Calu3 (cell line): ENCODE measurements at regions not wholly inside any gene's neighbourhood (a gene's known extent, or its start where the extent isn't known, plus 50 kb on each side); places are given as distances from the start of the nearest gene placed in this dataset.

Experiments used
- BruUV-seq: library from RNA; stranded (reverse); fragments of 400-500 nt; replicated peaks from 2 replicates; lab custom pipeline; 2021; lab: Mats Ljungman, UMichigan
- CTCF ChIA-PET: fragments of 300-600 bp; sonication (Branson Sonifier 250); formaldehyde crosslinking; loops from one replicate; lab custom pipeline; 2022; ENCODE audit warnings: antibody characterized with exemption; lab: Charles Lee
- DNase-seq: peaks from one replicate; pipeline ENCODE4 v3.0.0; 2022
- H3K27ac Mint-ChIP-seq: one replicate; pipeline ENCODE4 v1.8.0; 2022; ENCODE audit warnings: mixed read lengths; ENCODE audit not compliant: unreplicated experiment
- H3K27me3 Mint-ChIP-seq: one replicate; pipeline ENCODE4 v1.8.0; 2022; ENCODE audit warnings: mixed read lengths; ENCODE audit not compliant: unreplicated experiment
- H3K36me3 Mint-ChIP-seq: one replicate; pipeline ENCODE4 v1.8.0; 2022; ENCODE audit warnings: mild to moderate bottlenecking, moderate library complexity, mixed read lengths; ENCODE audit not compliant: insufficient read depth, unreplicated experiment
- H3K4me1 Mint-ChIP-seq: one replicate; pipeline ENCODE4 v1.8.0; 2022; ENCODE audit warnings: mild to moderate bottlenecking, low read depth, mixed read lengths; ENCODE audit not compliant: unreplicated experiment
- H3K4me3 Mint-ChIP-seq: one replicate; pipeline ENCODE4 v1.8.0; 2022; ENCODE audit warnings: mild to moderate bottlenecking, low read depth, moderate library complexity, mixed read lengths; ENCODE audit not compliant: unreplicated experiment
- H3K9me3 Mint-ChIP-seq: one replicate; pipeline ENCODE4 v1.8.0; 2022; ENCODE audit warnings: low read depth, mixed read lengths; ENCODE audit not compliant: unreplicated experiment
- CTCF ChIP-seq: fragments of 200-600 bp; IDR thresholded peaks from one replicate; pipeline ENCODE4 v1.8.0; 2022; ENCODE audit warnings: antibody characterized with exemption; ENCODE audit not compliant: unreplicated experiment
- intact Hi-C: fragments of 100-400 bp; cut with micrococcal nuclease; formaldehyde crosslinking; loops from one replicate; pipeline ENCODE4 v1.10.0; 2022; ENCODE audit not compliant: unreplicated experiment

GRCh38 chr2:19496646-19497045 lies 138.2 kb upstream of the OSR1 start:
- Mint-ChIP-seq H3K4me1 (peaks cover 8% of the 10 kb centered on the region), H3K9me3 (no peaks in the 10 kb centered on the region), H3K36me3 (no peaks in the 10 kb centered on the region), H3K4me3 (no peak overlapping the region), H3K27ac (no peak overlapping the region), H3K27me3 (no peaks in the 10 kb centered on the region)
- no peak for TF ChIP-seq CTCF
- no peak for DNase-seq
- intact Hi-C loops: no loop called here
- CTCF ChIA-PET: no interaction called here
- BruUV-seq: no TSS peak

GRCh38 chr2:19494241-19494640 lies 135.8 kb upstream of the OSR1 start:
- Mint-ChIP-seq H3K36me3 (no peaks in the 10 kb centered on the region), H3K27me3 (no peaks in the 10 kb centered on the region), H3K27ac (no peak overlapping the region), H3K4me1 (peaks cover 27% of the 10 kb centered on the region), H3K9me3 (no peaks in the 10 kb centered on the region), H3K4me3 (no peak overlapping the region)
- intact Hi-C loops: no loop called here
- CTCF ChIA-PET: interaction anchor here (0.9 kb wide), 1 partner anchor 10 kb away, joined by 3 read pairs; no protein-coding TSS in a partner anchor
- DNase-seq: no peak
- no peak for TF ChIP-seq CTCF
- BruUV-seq: no TSS peak

- no peak overlapping the region for H3K4me3 Mint-ChIP-seq
These were observed 133.4 kb upstream of the OSR1 start for GRCh38 chr2:19491796-19492195.

GRCh38 chr2:19490846-19491435 lies 132.5 kb upstream of the OSR1 start:
- Mint-ChIP-seq H3K9me3 (peaks cover 7% of the 10 kb centered on the region), H3K27ac (no peak overlapping the region), H3K4me3 (no peak overlapping the region), H3K27me3 (no peaks in the 10 kb centered on the region), H3K4me1 (peaks cover 39% of the 10 kb centered on the region), H3K36me3 (no peaks in the 10 kb centered on the region)
- TF ChIP-seq CTCF: no peak
- no peak for DNase-seq
- CTCF ChIA-PET: no interaction called here
- intact Hi-C loops: no loop called here
- BruUV-seq: no TSS peak

More at GRCh38 chr2:19491796-19492195, 133.4 kb upstream of the OSR1 start:
- CTCF ChIA-PET: no interaction called here
- no peak for DNase-seq
- Mint-ChIP-seq H3K27ac (no peak overlapping the region), H3K9me3 (peaks cover 6% of the 10 kb centered on the region), H3K4me1 (peaks cover 39% of the 10 kb centered on the region), H3K36me3 (no peaks in the 10 kb centered on the region), H3K27me3 (no peaks in the 10 kb centered on the region)
- intact Hi-C loops: no loop called here
- TF ChIP-seq CTCF: no peak
- no TSS peak for BruUV-seq
